ENCODE measurements at regions not wholly inside any gene's neighbourhood (a gene's known extent, or its start where the extent isn't known, plus 50 kb on each side); places are given as distances from the start of the nearest gene placed in this dataset.

- H3K27ac ChIP-seq: no peak overlapping the region
- TF ChIP-seq ZFX (IDR thresholded peaks at IDR 0.05) (no peak), CTCF (conservative IDR thresholded peaks at IDR 0.05) (no peak)
Measured at GRCh38 chr11:122309262-122309925, 193.4 kb upstream of the BLID start.

GRCh38 chr11:122308226-122308625 is 192.2 kb upstream of the BLID start:
- H3K27ac ChIP-seq: no peak overlapping the region
- TF ChIP-seq ZFX (IDR thresholded peaks at IDR 0.05) (no peak), CTCF (conservative IDR thresholded peaks at IDR 0.05) (no peak)

- H3K27ac ChIP-seq: no peak overlapping the region
Measured at GRCh38 chr11:122307476-122308035, 191.5 kb upstream of the BLID start.

GRCh38 chr11:122306831-122307391 is 190.9 kb upstream of the BLID start:
- TF ChIP-seq CTCF (conservative IDR thresholded peaks at IDR 0.05) (no peak), ZFX (IDR thresholded peaks at IDR 0.05) (no peak)
- H3K27ac ChIP-seq: no peak overlapping the region

More at GRCh38 chr11:122307476-122308035, 191.5 kb upstream of the BLID start:
- no peak for TF ChIP-seq ZFX (IDR thresholded peaks at IDR 0.05)
- TF ChIP-seq CTCF (conservative IDR thresholded peaks at IDR 0.05): no peak

- TF ChIP-seq CTCF (conservative IDR thresholded peaks at IDR 0.05) (no peak), ZFX (IDR thresholded peaks at IDR 0.05) (no peak)
- no peak overlapping the region for H3K27ac ChIP-seq
Measured at GRCh38 chr11:122305426-122306320, 189.7 kb upstream of the BLID start.

GRCh38 chr11:122304973-122305372 is 189.0 kb upstream of the BLID start:
- TF ChIP-seq ZFX (IDR thresholded peaks at IDR 0.05) (no peak), CTCF (conservative IDR thresholded peaks at IDR 0.05) (no peak)
- no peak overlapping the region for H3K27ac ChIP-seq

Data from C4-2B (cell line).